H1 (cell line): ENCODE measurements at regions not wholly inside any gene's neighbourhood (a gene's known extent, or its start where the extent isn't known, plus 50 kb on each side); places are given as distances from the start of the nearest gene placed in this dataset.

Experiments
- CEBPB ChIP-seq: IDR thresholded peaks from 2 replicates; pipeline ENCODE4 v1.6.1; 2012; ENCODE audit warnings: low read depth, low read length
- TAF1 ChIP-seq: IDR thresholded peaks from 2 replicates; pipeline ENCODE4 v1.6.1; 2011; ENCODE audit warnings: mild to moderate bottlenecking, low read depth, low read length

DNA sequence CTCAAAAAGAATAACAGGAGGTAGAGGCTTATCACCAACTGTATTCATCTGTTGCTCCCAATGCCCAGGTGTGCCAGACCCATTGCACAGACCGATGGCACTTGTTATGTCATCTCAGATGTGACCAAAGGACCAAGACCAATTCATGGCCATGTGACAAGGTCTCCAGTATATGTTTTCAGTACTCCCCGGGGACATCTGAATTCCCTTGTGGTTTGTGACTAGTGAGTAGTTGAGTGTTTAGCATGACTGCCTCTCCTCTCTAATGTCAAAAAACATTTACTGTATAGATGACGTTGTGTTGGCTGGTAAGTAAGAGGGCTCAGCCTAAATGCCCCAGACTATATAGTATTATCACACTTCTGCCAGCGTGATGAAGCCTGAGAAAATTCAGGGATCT is 202.1 kb upstream of the SMIM30 start:
- TF ChIP-seq TAF1 = no peak
- no peak for TF ChIP-seq CEBPB
